Activated CD4-positive, CD25-positive, alpha-beta regulatory T cell treated with anti-CD3 and anti-CD28 coated beads, Interleukin-2, amount 50 U/mL, for 24 hours (primary cell): ENCODE measurements at regions not wholly inside any gene's neighbourhood (a gene's known extent, or its start where the extent isn't known, plus 50 kb on each side); places are given as distances from the start of the nearest gene placed in this dataset.
"Not testable (repeated sequence)": the region's sequence is repeated elsewhere in the genome, so short reads cannot be mapped to it uniquely, and the experiment has no call there.

Experiments used
- ATAC-seq, 2 donors: fragments of 150-1000 bp; cut with Tn5 transposase; one replicate each; pipeline ENCODE4 v1.10.0; 2021; ENCODE audit warnings: mild to moderate bottlenecking in 1 of 2, moderate library complexity in 1 of 2

- no peak for ATAC-seq
These were observed 303.6 kb upstream of the ZNF608 start for GRCh38 chr5:125049721-125050702.

- no peak for ATAC-seq
These were observed 304.5 kb upstream of the ZNF608 start for GRCh38 chr5:125050926-125051325.

GRCh38 chr5:125052584-125052983 is 306.1 kb upstream of the ZNF608 start:
- ATAC-seq = no peak

GRCh38 chr5:125053179-125053578 is 306.7 kb upstream of the ZNF608 start:
- no peak for ATAC-seq

GRCh38 chr5:125054146-125054545 is 307.7 kb upstream of the ZNF608 start:
- no peak for ATAC-seq

GRCh38 chr5:125056671-125057485 is 310.4 kb upstream of the ZNF608 start:
- ATAC-seq = no peak

GRCh38 chr5:125057912-125058826 is 311.7 kb upstream of the ZNF608 start:
- ATAC-seq = no peak

- ATAC-seq = no peak
These were observed 313.0 kb upstream of the ZNF608 start for GRCh38 chr5:125059255-125060002.

GRCh38 chr5:125061726-125062125 is 315.3 kb upstream of the ZNF608 start:
- no peak for ATAC-seq

- ATAC-seq = no peak
These were observed 318.4 kb upstream of the ZNF608 start for GRCh38 chr5:125064621-125065438.

- no peak for ATAC-seq
These were observed 319.3 kb upstream of the ZNF608 start for GRCh38 chr5:125065741-125066140.

- ATAC-seq = no peak
These were observed 324.5 kb upstream of the ZNF608 start for GRCh38 chr5:125070961-125071360.

GRCh38 chr5:125073090-125073489 is 326.7 kb upstream of the ZNF608 start:
- ATAC-seq = no peak

GRCh38 chr5:125075567-125075966 is 329.1 kb upstream of the ZNF608 start:
- ATAC-seq = no peak

- ATAC-seq = not testable (repeated sequence)
These were observed 332.6 kb upstream of the ZNF608 start for GRCh38 chr5:125079028-125079427.

- no peak for ATAC-seq
These were observed 334.7 kb upstream of the ZNF608 start for GRCh38 chr5:125081101-125081500.

GRCh38 chr5:125083981-125084380 is 337.5 kb upstream of the ZNF608 start:
- ATAC-seq = no peak

GRCh38 chr5:125085797-125086505 is 339.5 kb upstream of the ZNF608 start:
- ATAC-seq = no peak

- no peak for ATAC-seq
These were observed 342.2 kb upstream of the ZNF608 start for GRCh38 chr5:125088522-125089105.

- not testable (repeated sequence) for ATAC-seq
These were observed 345.7 kb upstream of the ZNF608 start for GRCh38 chr5:125092138-125092537.
